Sigmoid colon (tissue), 4 donors: ENCODE measurements at regions not wholly inside any gene's neighbourhood (a gene's known extent, or its start where the extent isn't known, plus 50 kb on each side); places are given as distances from the start of the nearest gene placed in this dataset.

ENCODE experiments used
- EP300 ChIP-seq, 4 donors: sonication (generic); formaldehyde crosslinking; IDR thresholded peaks; one replicate each; pipeline ENCODE4 v1.6.1; 2017; ENCODE audit warnings: antibody characterized with exemption in 4 of 4
- POLR2A ChIP-seq, 2 donors: fragments of 450-650 bp; IDR thresholded peaks; one replicate each; pipeline ENCODE4 v1.6.1; 2016; ENCODE audit warnings: antibody characterized with exemption in 2 of 2, mild to moderate bottlenecking in 2 of 2, moderate library complexity in 2 of 2
- TF ChIP-seq, protein P1 (sequence below), 4 experiments: fragments of 450-650 bp in 3 of 4; fragments of 200-600 bp in 1 of 4; IDR thresholded peaks; one replicate each; pipeline ENCODE4 v1.5.1; 2016 to 2019; ENCODE audit warnings: antibody characterized with exemption in 4 of 4, mild to moderate bottlenecking in 3 of 4, moderate library complexity in 2 of 4

DNA sequence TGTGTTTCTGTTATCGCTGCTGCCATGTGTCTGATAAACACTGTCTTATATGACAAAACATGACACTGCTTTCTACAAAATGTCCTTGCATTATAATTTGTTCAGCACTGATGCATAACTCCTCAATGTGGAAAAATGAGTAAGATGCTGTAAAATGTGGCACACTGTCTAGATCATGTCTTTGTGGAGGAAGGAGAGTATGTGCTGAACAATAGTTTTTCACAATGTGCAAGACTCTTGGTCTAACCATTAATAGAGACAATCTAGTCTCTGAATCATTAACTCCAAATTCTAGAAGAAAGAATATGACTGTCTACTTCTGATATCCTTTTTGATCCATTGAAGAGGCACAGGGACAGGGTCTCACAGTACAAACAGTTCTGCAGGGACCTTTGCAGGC is 127.9 kb upstream of the RARB start:
- TF ChIP-seq, protein P1, sequence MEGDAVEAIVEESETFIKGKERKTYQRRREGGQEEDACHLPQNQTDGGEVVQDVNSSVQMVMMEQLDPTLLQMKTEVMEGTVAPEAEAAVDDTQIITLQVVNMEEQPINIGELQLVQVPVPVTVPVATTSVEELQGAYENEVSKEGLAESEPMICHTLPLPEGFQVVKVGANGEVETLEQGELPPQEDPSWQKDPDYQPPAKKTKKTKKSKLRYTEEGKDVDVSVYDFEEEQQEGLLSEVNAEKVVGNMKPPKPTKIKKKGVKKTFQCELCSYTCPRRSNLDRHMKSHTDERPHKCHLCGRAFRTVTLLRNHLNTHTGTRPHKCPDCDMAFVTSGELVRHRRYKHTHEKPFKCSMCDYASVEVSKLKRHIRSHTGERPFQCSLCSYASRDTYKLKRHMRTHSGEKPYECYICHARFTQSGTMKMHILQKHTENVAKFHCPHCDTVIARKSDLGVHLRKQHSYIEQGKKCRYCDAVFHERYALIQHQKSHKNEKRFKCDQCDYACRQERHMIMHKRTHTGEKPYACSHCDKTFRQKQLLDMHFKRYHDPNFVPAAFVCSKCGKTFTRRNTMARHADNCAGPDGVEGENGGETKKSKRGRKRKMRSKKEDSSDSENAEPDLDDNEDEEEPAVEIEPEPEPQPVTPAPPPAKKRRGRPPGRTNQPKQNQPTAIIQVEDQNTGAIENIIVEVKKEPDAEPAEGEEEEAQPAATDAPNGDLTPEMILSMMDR (IDR thresholded peaks at IDR 0.05) = no peak
- TF ChIP-seq EP300 (IDR thresholded peaks at IDR 0.05) (no peak), POLR2A (IDR thresholded peaks at IDR 0.05) (no peak)
